ENCODE measurements at regions not wholly inside any gene's neighbourhood (a gene's known extent, or its start where the extent isn't known, plus 50 kb on each side); places are given as distances from the start of the nearest gene placed in this dataset.

- TF ChIP-seq EZH2phosphoT487 (IDR thresholded peaks at IDR 0.05; ENCODE audit: borderline replicate concordance, low read length) (no peak), CTCF (IDR thresholded peaks at IDR 0.05; ENCODE audit: low read depth, low read length, poor library complexity, severe bottlenecking) (no peak)
- peaks cover 9% of the 10 kb centered on the region for H3K4me1 ChIP-seq (ENCODE audit: control insufficient read depth, low read length)
- no peak overlapping the region for H3K4me2 ChIP-seq (ENCODE audit: low read length)
- H3K27ac ChIP-seq (ENCODE audit: low read depth, low read length), result no peak overlapping the region
- H3K4me3 ChIP-seq (ENCODE audit: low read length), result no peak overlapping the region
- H4K20me1 ChIP-seq (ENCODE audit: control insufficient read depth, insufficient read depth, low read depth, low read length), result no peaks in the 10 kb centered on the region
- H3F3A ChIP-seq (ENCODE audit: control insufficient read depth, insufficient read depth), result no peaks in the 10 kb centered on the region
- H3K27me3 ChIP-seq (ENCODE audit: control insufficient read depth, low read length), result no peaks in the 10 kb centered on the region
- H3K79me2 ChIP-seq (ENCODE audit: control insufficient read depth, low read length), result no peaks in the 10 kb centered on the region
- H3K9me2 ChIP-seq (replicated peaks; ENCODE audit: control insufficient read depth, low read length), result no peaks in the 10 kb centered on the region
- H3K36me3 ChIP-seq (ENCODE audit: control insufficient read depth, low read length), result no peaks in the 10 kb centered on the region
- no peaks in the 10 kb centered on the region for H3K9me3 ChIP-seq (ENCODE audit: control insufficient read depth, insufficient read depth, low read length)
Measured at GRCh38 chr1:185528084-185528676, 206.0 kb upstream of the HMCN1 start.

GRCh38 chr1:185526344-185527307 lies 207.6 kb upstream of the HMCN1 start:
- no peaks in the 10 kb centered on the region for H4K20me1 ChIP-seq (ENCODE audit: control insufficient read depth, insufficient read depth, low read depth, low read length)
- no peaks in the 10 kb centered on the region for H3K9me2 ChIP-seq (replicated peaks; ENCODE audit: control insufficient read depth, low read length)
- no peaks in the 10 kb centered on the region for H3F3A ChIP-seq (ENCODE audit: control insufficient read depth, insufficient read depth)
- H3K4me3 ChIP-seq (ENCODE audit: low read length), result no peak overlapping the region
- no peaks in the 10 kb centered on the region for H3K27me3 ChIP-seq (ENCODE audit: control insufficient read depth, low read length)
- H3K4me2 ChIP-seq (ENCODE audit: low read length), result no peak overlapping the region
- TF ChIP-seq EZH2phosphoT487 (IDR thresholded peaks at IDR 0.05; ENCODE audit: borderline replicate concordance, low read length) (no peak), CTCF (IDR thresholded peaks at IDR 0.05; ENCODE audit: low read depth, low read length, poor library complexity, severe bottlenecking) (no peak)
- H3K4me1 ChIP-seq (ENCODE audit: control insufficient read depth, low read length), result peaks cover 9% of the 10 kb centered on the region
- no peaks in the 10 kb centered on the region for H3K36me3 ChIP-seq (ENCODE audit: control insufficient read depth, low read length)
- no peaks in the 10 kb centered on the region for H3K9me3 ChIP-seq (ENCODE audit: control insufficient read depth, insufficient read depth, low read length)
- H3K27ac ChIP-seq (ENCODE audit: low read depth, low read length), result no peak overlapping the region
- H3K79me2 ChIP-seq (ENCODE audit: control insufficient read depth, low read length), result no peaks in the 10 kb centered on the region

- Histone ChIP-seq H3K4me2 (ENCODE audit: low read length) (no peak overlapping the region), H3K9me2 (replicated peaks; ENCODE audit: control insufficient read depth, low read length) (no peaks in the 10 kb centered on the region), H3K79me2 (ENCODE audit: control insufficient read depth, low read length) (no peaks in the 10 kb centered on the region), H4K20me1 (ENCODE audit: control insufficient read depth, insufficient read depth, low read depth, low read length) (no peaks in the 10 kb centered on the region), H3K36me3 (ENCODE audit: control insufficient read depth, low read length) (no peaks in the 10 kb centered on the region), H3K9me3 (ENCODE audit: control insufficient read depth, insufficient read depth, low read length) (peaks cover 6% of the 10 kb centered on the region; the same call in 1 of the 2 replicates), H3K27ac (ENCODE audit: low read depth, low read length) (no peak overlapping the region), H3K4me1 (ENCODE audit: control insufficient read depth, low read length) (no peaks in the 10 kb centered on the region), H3K4me3 (ENCODE audit: low read length) (no peak overlapping the region), H3K27me3 (ENCODE audit: control insufficient read depth, low read length) (no peaks in the 10 kb centered on the region), H3F3A (ENCODE audit: control insufficient read depth, insufficient read depth) (no peaks in the 10 kb centered on the region)
- TF ChIP-seq CTCF (IDR thresholded peaks at IDR 0.05; ENCODE audit: low read depth, low read length, poor library complexity, severe bottlenecking) (no peak), EZH2phosphoT487 (IDR thresholded peaks at IDR 0.05; ENCODE audit: borderline replicate concordance, low read length) (no peak)
Measured at GRCh38 chr1:185520188-185520920, 203.3 kb upstream of the IVNS1ABP start.
